Neural progenitor cell (in vitro differentiated cells): ENCODE measurements at regions not wholly inside any gene's neighbourhood (a gene's known extent, or its start where the extent isn't known, plus 50 kb on each side); places are given as distances from the start of the nearest gene placed in this dataset.

ENCODE experiments used
- CTCF ChIP-seq: fragments of 200-600 bp; sonication (generic); IDR thresholded peaks from 2 replicates; pipeline ENCODE4 v1.5.1; 2017; ENCODE audit warnings: antibody characterized with exemption, mild to moderate bottlenecking
- EZH2 ChIP-seq: fragments of 200-600 bp; sonication (generic); IDR thresholded peaks from 2 replicates; pipeline ENCODE4 v1.6.1; 2017; ENCODE audit warnings: antibody characterized with exemption, mild to moderate bottlenecking, moderate library complexity
- EZH2phosphoT487 ChIP-seq: fragments of 200-600 bp; sonication (generic); IDR thresholded peaks from 2 replicates; pipeline ENCODE4 v1.6.1; 2017; ENCODE audit warnings: antibody characterized with exemption

- TF ChIP-seq CTCF = peak; percentile 60
- TF ChIP-seq EZH2 = no peak
- no peak for TF ChIP-seq EZH2phosphoT487
Observed at GRCh38 chr20:33933469-33933909, 60.2 kb upstream of the RALY start.
